BLaER1 treated with 17β-estradiol and CSF1 and Interleukin-3, amounts not matched to agents 10 nM and 100 nM (cell line): ENCODE measurements at regions not wholly inside any gene's neighbourhood (a gene's known extent, or its start where the extent isn't known, plus 50 kb on each side); places are given as distances from the start of the nearest gene placed in this dataset.
"Not testable (repeated sequence)": the region's sequence is repeated elsewhere in the genome, so short reads cannot be mapped to it uniquely, and the experiment has no call there.

ENCODE experiments used
- H3K27ac ChIP-seq, 11 experiments: shearing (Covaris generic); formaldehyde crosslinking; 2 replicates each; pipeline ENCODE4 v1.8.1; 2022
- H3K27me3 ChIP-seq, 11 experiments: shearing (Covaris generic); formaldehyde crosslinking; 2 replicates each; pipeline ENCODE4 v1.8.1; 2022
- H3K36me3 ChIP-seq, 11 experiments: shearing (Covaris generic); formaldehyde crosslinking; 2 replicates each; pipeline ENCODE4 v1.8.1; 2022
- H3K4me1 ChIP-seq, 10 experiments: shearing (Covaris generic); formaldehyde crosslinking; 2 replicates each; pipeline ENCODE4 v1.8.1; 2022
- H3K4me2 ChIP-seq, 11 experiments: shearing (Covaris generic); formaldehyde crosslinking; 2 replicates each; pipeline ENCODE4 v1.8.1; 2022
- H3K4me3 ChIP-seq, 10 experiments: shearing (Covaris generic); formaldehyde crosslinking; 2 replicates each; pipeline ENCODE4 v1.8.1; 2022
- H3K9ac ChIP-seq, 11 experiments: shearing (Covaris generic); formaldehyde crosslinking; 2 replicates each; pipeline ENCODE4 v1.8.1; 2022
- H3K9me3 ChIP-seq, 11 experiments: shearing (Covaris generic); formaldehyde crosslinking; replicated peaks in 1 of 11; 2 replicates each; pipeline ENCODE4 v1.8.1; 2022
- H4K20me1 ChIP-seq, 11 experiments: shearing (Covaris generic); formaldehyde crosslinking; 2 replicates each; pipeline ENCODE4 v1.8.1; 2022
- Cebpa-rat ChIP-seq, 11 experiments: shearing (Covaris generic); IDR thresholded peaks; 2 replicates each; pipeline ENCODE4 v1.8.1; 2022

DNA sequence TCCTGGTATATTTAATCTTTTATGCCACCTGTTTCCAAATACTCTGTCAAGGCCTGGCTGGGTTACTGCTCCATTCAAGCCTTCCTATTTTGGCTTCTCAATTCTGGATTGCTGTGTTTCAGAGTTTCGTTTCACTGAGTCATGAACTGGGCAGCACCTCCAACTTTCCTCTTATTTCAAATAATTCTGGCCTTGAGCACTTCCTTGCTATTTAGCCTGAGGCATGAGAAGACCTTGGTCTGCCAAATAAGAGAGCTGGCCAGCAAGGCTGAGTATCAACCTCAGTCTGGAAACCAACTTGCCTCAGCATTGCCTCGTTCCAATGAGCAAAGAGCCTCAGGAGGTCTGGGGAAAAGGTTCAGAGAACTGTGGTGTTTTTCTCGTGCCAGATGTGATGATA, 66.6 kb downstream of the TNFAIP3 start:
- no peak overlapping the region for H3K4me3 ChIP-seq
- H4K20me1 ChIP-seq: no peaks in the 10 kb centered on the region
- H3K36me3 ChIP-seq: peaks cover 0 to 8% (median 0%) of the 10 kb centered on the region in 11 experiments; a peak in 3 of 22 replicates
- peak overlapping the region in 2 of 11 experiments; percentile 6 to 28; a peak in 4 of 22 replicates for H3K27ac ChIP-seq
- H3K27me3 ChIP-seq: no peaks in the 10 kb centered on the region
- peaks cover 22 to 79% (median 65%) of the 10 kb centered on the region in 11 experiments for H3K9me3 ChIP-seq
- peaks cover 14 to 40% (median 25%) of the 10 kb centered on the region in 10 experiments for H3K4me1 ChIP-seq
- no peak for TF ChIP-seq Cebpa-rat (IDR thresholded peaks at IDR 0.05)
- H3K9ac ChIP-seq: no peak overlapping the region
- H3K4me2 ChIP-seq: peak overlapping the region in 4 of 11 experiments; percentile 1 to 35 (median 7); a peak in 3 of 22 replicates

DNA sequence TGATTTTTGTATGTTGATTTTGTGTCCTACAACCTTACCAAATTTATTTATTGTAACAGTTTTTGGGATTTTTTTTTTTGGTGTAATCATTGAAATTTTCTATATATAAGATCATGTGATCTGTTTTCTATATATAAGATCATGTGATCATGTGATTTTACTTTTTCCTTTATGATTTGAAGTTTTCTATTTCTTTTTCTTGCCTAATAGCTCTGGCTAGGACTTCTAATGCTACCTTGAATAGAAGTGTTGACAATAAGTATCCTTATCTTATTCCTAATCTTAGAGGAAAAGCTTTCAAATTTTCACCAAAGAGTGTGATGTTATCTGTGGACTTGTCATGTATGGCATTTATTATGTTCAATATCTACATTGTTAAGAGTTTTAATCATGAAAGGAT, 69.7 kb downstream of the TNFAIP3 start:
- peaks cover 0 to 8% (median 0%) of the 10 kb centered on the region in 11 experiments; a peak in 3 of 22 replicates for H3K36me3 ChIP-seq
- no peak overlapping the region for H3K27ac ChIP-seq
- H3K9ac ChIP-seq: no peak overlapping the region
- peaks cover 22 to 73% (median 60%) of the 10 kb centered on the region in 11 experiments for H3K9me3 ChIP-seq
- no peak overlapping the region for H3K4me3 ChIP-seq
- no peaks in the 10 kb centered on the region for H4K20me1 ChIP-seq
- H3K27me3 ChIP-seq: no peaks in the 10 kb centered on the region
- H3K4me1 ChIP-seq: peaks cover 9 to 46% (median 21%) of the 10 kb centered on the region in 10 experiments
- H3K4me2 ChIP-seq: 0 out of 22 replicates have a peak overlapping the region, but pooled peaks of 1 of the 11 experiments have one; percentile 29
- no peak for TF ChIP-seq Cebpa-rat (IDR thresholded peaks at IDR 0.05)

DNA sequence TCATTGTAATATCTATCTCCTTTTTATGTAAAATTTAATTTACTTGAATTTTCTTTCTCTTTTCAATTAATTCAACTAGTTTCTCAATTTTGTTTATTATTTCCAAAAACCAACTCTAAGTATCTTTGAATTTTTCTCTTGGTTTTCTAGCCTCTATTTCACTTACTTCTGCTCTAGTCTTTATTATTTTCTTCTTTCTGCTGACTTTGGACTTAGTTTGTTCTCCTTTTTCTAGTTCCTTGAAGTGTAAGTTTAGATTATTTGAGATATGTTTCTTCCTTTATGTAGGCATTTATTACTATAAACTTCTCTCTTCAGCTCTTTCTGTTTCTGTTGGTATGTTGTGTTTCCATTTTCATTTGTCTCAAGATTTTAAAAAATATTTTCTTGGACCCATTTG, 70.8 kb downstream of the TNFAIP3 start:
- H4K20me1 ChIP-seq: no peaks in the 10 kb centered on the region
- H3K4me1 ChIP-seq: peaks cover 9 to 55% (median 22%) of the 10 kb centered on the region in 10 experiments
- peaks cover 22 to 62% (median 53%) of the 10 kb centered on the region in 11 experiments for H3K9me3 ChIP-seq
- TF ChIP-seq Cebpa-rat (IDR thresholded peaks at IDR 0.05): no peak
- H3K4me3 ChIP-seq: 0 out of 20 replicates have a peak overlapping the region, but pooled peaks of 1 of the 10 experiments have one; percentile 14
- H3K27me3 ChIP-seq: no peaks in the 10 kb centered on the region
- peak overlapping the region in 3 of 11 experiments; percentile 1 to 64 (median 26); a peak in 4 of 22 replicates for H3K4me2 ChIP-seq
- peaks cover 0 to 8% (median 0%) of the 10 kb centered on the region in 11 experiments; a peak in 3 of 22 replicates for H3K36me3 ChIP-seq
- H3K27ac ChIP-seq: peak overlapping the region in 3 of 11 experiments; percentile 10 to 43 (median 14); a peak in 4 of 22 replicates
- no peak overlapping the region for H3K9ac ChIP-seq

DNA sequence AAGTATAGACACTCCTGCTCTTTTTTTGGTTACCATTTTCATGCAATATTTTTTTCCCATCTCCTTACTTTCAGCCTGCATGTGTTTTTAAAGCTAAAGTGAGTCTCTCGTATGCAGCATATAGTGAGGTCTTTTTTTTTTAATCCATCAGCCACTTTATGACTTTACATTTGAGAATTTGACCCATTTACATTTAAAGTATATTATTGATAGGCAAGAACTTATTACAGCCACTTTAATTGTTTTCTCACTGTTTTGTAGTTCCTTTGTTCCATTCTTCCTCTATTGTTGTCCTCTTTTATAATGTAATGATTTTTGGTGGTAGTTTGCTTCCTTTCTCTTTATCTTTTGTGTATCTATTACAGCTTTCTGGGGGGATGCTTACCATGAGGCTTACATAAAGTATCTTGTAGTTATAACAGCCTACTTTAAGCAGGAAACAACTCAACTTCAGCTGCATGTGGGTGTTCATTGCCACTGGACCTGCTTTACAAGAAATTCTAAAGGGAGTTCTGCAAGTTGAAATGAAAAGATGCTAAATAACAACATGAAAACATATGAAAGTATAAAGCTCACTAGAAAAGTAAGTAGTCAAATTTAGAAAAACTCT, 71.8 kb downstream of the TNFAIP3 start:
- Histone ChIP-seq H3K27ac (no peak overlapping the region), H3K36me3 (peaks cover 0 to 2% (median 0%) of the 10 kb centered on the region in 11 experiments; a peak in 3 of 22 replicates), H4K20me1 (no peaks in the 10 kb centered on the region), H3K4me3 (no peak overlapping the region), H3K27me3 (no peaks in the 10 kb centered on the region), H3K9ac (no peak overlapping the region), H3K4me2 (peak overlapping the region in 2 of 11 experiments; percentile 26 to 64; a peak in 3 of 22 replicates), H3K4me1 (peaks cover 9 to 59% (median 21%) of the 10 kb centered on the region in 10 experiments), H3K9me3 (peaks cover 14 to 52% (median 42%) of the 10 kb centered on the region in 11 experiments)
- TF ChIP-seq Cebpa-rat (IDR thresholded peaks at IDR 0.05): no peak

DNA sequence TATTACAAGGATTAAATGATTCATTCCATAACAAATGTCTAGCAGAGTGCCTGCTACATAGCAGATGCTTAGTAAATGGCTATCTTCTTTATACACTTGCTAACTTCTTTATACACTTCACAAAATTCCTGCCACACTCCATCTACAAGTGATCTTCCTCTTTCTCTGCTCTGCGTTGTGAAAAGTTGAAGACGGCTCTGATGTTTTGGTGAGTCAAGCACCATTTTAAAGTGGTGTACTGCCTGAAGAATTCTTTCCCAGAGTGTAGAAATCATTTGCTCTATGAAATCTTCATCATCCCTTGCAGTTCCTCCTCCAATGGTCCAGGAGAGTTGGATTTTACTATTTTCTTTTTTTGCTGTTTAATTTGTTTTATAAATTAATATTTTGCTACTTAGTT, 74.9 kb downstream of the TNFAIP3 start:
- no peak overlapping the region for H3K9ac ChIP-seq
- peak overlapping the region in 2 of 11 experiments; percentile 36 to 58; a peak in 4 of 22 replicates for H3K4me2 ChIP-seq
- no peaks in the 10 kb centered on the region for H3K27me3 ChIP-seq
- H3K4me1 ChIP-seq: peaks cover 21 to 76% (median 33%) of the 10 kb centered on the region in 10 experiments
- H3K36me3 ChIP-seq: no peaks in the 10 kb centered on the region
- H4K20me1 ChIP-seq: no peaks in the 10 kb centered on the region
- no peak overlapping the region for H3K27ac ChIP-seq
- H3K9me3 ChIP-seq: peaks cover 0 to 21% (median 20%) of the 10 kb centered on the region in 11 experiments; a peak in 17 of 22 replicates
- no peak overlapping the region for H3K4me3 ChIP-seq
- no peak for TF ChIP-seq Cebpa-rat (IDR thresholded peaks at IDR 0.05)

DNA sequence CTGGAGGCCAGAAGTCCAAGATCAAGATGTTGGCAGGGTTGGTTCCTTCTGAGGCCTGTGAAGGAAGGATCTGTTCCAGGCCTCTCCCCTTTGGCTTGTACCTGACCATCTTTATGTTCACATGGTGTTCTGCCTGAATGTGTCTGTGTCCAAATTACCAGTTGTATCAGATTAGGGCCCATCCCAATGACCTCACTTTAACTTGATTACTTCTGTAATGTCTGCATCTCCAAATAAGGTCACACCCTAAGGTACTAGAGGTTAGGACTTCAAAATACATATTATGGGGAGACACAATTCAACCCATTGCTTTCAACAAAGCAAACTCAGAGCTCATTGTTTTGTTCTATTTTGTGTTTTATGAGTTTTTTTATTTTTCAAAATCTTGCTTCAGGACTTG, 75.7 kb downstream of the TNFAIP3 start:
- Histone ChIP-seq H3K27ac (no peak overlapping the region), H3K27me3 (no peaks in the 10 kb centered on the region)
- no peak for TF ChIP-seq Cebpa-rat (IDR thresholded peaks at IDR 0.05)

DNA sequence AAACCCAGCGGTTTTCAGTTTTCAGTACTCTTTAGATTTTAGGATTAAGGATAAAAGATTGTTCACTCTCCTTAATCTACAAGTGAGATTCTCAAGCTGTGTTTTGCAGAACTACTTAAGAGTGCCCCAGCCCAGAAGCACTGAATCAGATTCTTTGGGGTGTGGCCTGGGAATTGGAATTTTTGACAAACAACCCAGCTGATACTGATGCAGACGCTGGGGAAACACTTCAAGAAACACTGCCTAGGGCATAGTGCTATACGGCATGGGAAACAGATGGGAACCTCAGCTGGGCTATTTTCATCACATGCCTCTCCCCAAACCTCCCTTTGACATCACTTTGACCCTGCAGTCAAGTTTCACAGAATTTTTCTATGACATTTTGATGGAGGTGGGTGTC, 77.3 kb downstream of the TNFAIP3 start:
- H3K4me3 ChIP-seq, H3K36me3 ChIP-seq, H3K27me3 ChIP-seq, H3K9ac ChIP-seq, H3K9me3 ChIP-seq, H4K20me1 ChIP-seq: not testable (repeated sequence)
- Histone ChIP-seq H3K27ac (peak overlapping the region in 2 of 11 experiments; percentile 45 to 46; a peak in 3 of 22 replicates), H3K4me2 (peak overlapping the region; percentile 5 to 72 (median 42); a peak in 20 of 22 replicates), H3K4me1 (peaks cover 21 to 59% (median 33%) of the 10 kb centered on the region in 10 experiments)

More for the DNA sequence above, 75.7 kb downstream of the TNFAIP3 start:
- Histone ChIP-seq H3K4me2 (peak overlapping the region in 2 of 11 experiments; percentile 36 to 58; a peak in 3 of 22 replicates), H3K4me3 (no peak overlapping the region), H4K20me1 (no peaks in the 10 kb centered on the region), H3K36me3 (no peaks in the 10 kb centered on the region), H3K4me1 (peaks cover 21 to 71% (median 33%) of the 10 kb centered on the region in 10 experiments), H3K9me3 (peaks cover 0 to 15% (median 14%) of the 10 kb centered on the region in 11 experiments; a peak in 17 of 22 replicates), H3K9ac (no peak overlapping the region)

DNA sequence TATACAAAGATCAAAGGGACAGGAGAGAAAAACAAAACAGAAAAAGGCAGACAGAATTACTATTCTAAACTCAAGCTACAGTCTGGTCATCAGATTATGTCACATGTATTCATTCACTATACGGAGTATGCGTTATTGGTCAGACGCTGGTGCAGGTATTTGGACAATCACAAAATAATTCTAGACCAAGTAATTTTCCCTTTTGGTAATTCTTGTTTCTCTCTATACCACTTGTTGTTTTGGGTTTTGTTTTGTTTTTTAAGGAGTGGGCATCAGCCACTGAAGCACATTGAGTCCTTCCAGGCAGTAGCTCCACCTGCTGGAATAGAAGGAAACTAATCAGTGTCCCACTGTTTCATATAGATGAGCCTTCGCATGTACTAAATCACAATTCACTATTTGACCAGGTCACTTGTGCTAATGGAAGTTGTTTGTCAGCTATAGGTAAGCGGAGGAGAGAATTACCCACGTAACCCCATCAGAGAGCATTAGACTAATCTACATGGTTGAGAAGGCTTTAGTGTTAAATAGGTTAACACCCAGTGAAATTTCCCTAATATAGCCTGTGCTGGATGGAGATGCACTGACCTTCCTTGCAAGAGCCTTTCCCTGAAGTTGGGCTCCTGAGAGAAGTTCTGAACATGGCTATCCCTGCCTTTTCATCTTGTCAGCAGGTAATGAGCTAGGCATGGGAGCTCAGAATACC, 77.9 kb downstream of the TNFAIP3 start:
- peak overlapping the region in 2 of 11 experiments; percentile 45 to 46; a peak in 3 of 22 replicates for H3K27ac ChIP-seq
- no peak for TF ChIP-seq Cebpa-rat (IDR thresholded peaks at IDR 0.05)
- H3K4me2 ChIP-seq: peak overlapping the region; percentile 5 to 72 (median 42); a peak in 20 of 22 replicates
- H4K20me1 ChIP-seq: no peaks in the 10 kb centered on the region
- no peaks in the 10 kb centered on the region for H3K36me3 ChIP-seq
- no peak overlapping the region for H3K9ac ChIP-seq
- H3K9me3 ChIP-seq: no peaks in the 10 kb centered on the region
- H3K4me3 ChIP-seq: no peak overlapping the region
- peaks cover 16 to 53% (median 29%) of the 10 kb centered on the region in 10 experiments for H3K4me1 ChIP-seq
- no peaks in the 10 kb centered on the region for H3K27me3 ChIP-seq
